GM18517 (cell line): ENCODE measurements at regions not wholly inside any gene's neighbourhood (a gene's known extent, or its start where the extent isn't known, plus 50 kb on each side); places are given as distances from the start of the nearest gene placed in this dataset.
A peak's percentile ranks its signal among the peaks of the same experiment; 100 is the strongest.
"Not testable (repeated sequence)": the region's sequence is repeated elsewhere in the genome, so short reads cannot be mapped to it uniquely, and the experiment has no call there.

Experiments used
- ATAC-seq: cut with Tn5 transposase; IDR thresholded peaks from one replicate; pipeline ENCODE4 v1.9.1; 2021; ENCODE audit warnings: mild to moderate bottlenecking, moderate library complexity; ENCODE audit not compliant: unreplicated experiment

DNA sequence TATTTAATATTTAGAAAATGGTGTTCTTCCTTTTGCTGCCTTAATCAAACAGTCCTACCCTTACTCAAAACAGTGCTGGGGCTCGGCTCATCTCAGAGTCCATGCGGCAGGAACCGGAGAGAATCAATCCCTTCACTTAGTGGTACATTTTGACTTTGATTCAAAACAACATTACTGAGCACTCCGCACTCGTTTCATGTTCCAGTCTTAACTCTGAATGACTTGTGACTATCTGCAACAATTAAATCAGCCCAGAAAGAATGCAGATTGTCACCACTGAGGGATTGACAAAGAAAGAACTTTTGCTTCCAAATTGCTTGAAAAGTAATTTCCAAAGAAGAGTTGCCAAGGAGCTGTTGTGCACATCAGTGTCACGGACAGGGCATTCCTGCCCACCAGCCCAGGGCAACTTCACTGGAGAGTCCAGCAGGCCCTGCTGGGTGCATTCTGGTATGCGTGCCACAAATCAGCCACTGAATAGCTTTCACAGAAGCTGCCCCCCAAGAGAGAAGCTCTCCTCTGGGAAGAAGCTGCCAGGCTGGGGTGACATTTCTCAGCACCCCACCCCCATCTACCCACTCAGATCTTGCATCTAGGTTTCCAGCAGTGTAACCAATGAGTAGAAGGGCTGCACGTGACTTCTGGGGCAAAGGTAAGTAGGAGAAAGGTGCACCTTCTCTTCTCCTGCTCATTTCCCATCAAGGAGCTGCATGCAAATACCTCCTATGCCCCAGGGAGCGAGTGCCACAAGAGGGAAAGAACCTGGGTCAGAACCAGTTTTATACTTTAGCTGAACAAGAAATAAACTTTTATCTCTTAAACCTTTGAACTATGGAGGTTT is 84.6 kb upstream of the ATP8B1 start:
- no peak for ATAC-seq

DNA sequence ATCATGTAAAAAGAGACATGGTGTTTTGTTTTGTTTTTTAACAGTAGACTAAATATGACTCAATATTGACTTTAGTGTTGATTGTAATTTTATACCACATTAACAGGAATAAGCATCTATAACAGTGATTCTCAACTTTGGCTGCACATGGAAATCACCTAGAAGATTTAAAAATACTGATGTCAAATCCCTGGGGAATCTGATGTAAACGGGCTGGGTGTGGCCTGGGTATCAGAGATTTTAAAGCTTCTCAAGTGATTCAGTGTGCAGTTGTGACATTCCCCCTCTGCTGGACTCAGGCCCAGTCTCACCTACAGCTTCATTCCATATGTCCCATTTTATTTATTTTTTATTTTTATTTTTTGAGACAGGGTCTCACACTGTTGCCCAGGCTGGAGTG is 82.8 kb upstream of the ATP8B1 start:
- no peak for ATAC-seq

DNA sequence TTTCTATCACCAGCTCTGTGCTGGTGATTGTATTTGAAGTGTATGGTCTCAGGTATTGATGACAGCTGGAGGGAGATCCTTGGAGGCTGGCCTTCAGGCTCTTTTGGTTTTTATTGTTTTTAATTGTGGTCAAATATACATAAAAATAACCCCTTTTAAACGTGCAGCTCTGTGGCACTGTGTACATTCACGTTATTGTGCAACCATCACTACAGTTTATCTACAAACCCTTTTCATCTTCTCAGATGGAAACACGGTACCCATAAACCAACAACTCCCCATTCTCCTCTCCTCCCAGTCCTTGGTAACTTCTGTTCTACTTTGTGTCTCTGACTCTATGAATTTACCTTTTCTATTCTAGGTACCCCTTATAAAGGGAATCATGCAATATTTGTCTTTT is 79.3 kb upstream of the ATP8B1 start:
- ATAC-seq, result no peak

DNA sequence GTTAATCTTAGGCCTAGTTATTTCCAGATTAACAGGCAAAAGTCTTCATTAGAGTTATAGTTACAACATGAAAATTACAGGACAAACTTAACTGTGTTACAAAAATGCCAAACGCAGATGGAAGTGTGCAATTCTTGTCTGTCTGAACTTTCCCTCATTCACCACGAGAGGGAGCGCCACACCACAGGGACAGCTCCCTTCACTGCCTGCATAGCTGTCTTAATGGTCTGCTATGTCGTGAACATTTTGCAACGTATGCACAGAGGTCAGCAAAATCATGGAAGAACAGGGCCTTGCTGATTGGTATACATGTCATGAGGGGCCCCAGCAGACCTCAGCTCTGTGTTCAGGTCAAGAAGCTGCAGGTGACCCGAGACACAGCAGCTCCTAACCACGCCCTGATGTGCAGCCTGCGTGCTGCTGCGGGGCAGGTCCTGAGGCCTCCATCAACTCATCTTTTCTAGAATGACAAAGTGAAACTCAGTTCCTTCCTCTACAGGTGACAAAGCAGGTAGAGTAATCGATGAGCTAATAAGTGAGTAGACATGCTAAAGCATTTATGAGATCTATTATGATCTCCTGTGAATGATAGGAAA is 78.8 kb upstream of the ATP8B1 start:
- peak; percentile 71 for ATAC-seq

DNA sequence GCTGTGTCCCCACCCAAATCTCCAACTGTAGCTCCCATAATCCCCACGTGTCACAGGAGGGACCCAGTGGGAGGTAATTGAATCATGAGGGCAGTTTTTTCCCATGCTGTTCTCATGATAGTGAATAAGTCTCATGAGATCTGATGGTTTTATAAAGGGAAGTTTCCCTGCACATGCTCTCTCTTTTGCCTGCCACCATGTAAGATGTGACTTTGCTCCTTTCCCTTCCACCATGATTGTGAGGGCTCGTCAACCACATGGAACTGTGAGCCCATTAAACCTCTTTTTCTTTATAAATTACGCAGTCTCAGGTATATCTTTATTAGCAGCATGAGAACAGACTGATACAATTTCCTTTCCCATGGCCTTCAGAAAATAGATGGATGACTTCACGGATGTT is 76.8 kb upstream of the ATP8B1 start:
- ATAC-seq, result not testable (repeated sequence)

DNA sequence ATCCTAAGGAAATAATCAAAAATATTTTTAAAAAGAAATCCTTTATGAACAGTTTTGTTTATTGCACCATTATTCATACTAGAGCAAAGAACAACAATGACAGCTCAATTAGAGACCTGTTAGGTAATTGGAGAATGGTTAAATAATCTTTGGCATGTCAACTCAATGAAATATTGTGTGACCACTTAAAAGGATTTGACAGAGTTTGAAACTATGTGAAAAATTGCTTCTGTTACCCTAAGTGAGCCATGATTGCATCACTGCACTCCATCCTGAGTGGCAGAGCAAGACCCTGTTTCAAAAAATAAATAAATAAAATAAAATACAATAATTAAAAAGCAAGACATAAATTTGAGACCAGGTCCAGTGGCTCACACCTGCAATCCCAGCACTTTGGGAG is 66.1 kb upstream of the ATP8B1 start:
- ATAC-seq, result no peak

DNA sequence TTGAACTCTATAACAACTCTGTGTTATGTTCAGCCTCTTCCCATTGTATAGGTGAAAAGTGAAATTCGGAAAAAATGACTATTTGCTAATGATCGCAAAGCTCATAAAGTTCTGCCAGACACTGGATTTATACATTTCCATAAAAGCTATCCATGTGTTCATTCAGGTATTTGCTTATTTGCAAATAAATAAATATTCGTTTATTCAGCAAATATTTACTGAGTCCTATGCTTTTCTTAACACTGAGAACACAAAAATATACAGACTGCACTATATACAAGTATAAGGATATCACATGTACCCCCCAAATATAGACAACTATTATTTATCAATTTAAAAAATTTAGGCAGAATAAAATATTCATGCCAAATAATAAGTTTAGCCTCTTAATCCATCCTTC is 63.2 kb upstream of the ATP8B1 start:
- ATAC-seq, result no peak

DNA sequence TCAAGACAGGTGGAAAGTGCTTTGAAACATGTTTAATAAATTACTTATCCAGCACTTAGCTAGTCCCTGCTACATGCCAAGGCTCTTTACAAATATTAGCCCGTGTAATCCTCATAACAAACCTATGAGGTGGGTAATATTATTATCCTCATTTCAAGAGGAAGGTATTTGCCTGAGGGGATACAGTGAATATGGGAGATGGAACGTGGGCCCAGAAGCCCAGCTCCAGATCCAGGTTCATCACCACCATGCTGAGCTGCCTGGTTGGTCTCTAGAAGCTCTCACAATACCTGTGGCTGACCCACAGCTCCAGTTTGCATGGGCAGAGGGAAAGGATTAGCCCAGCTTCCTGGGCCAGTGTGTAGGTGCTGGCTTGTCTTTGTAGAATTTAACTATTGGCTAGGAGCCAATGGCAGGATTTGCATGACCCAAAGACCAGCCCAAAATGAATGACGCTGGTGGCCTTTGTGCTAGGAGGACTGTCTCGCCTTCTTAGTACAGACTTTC is 61.6 kb upstream of the ATP8B1 start:
- ATAC-seq, result no peak

DNA sequence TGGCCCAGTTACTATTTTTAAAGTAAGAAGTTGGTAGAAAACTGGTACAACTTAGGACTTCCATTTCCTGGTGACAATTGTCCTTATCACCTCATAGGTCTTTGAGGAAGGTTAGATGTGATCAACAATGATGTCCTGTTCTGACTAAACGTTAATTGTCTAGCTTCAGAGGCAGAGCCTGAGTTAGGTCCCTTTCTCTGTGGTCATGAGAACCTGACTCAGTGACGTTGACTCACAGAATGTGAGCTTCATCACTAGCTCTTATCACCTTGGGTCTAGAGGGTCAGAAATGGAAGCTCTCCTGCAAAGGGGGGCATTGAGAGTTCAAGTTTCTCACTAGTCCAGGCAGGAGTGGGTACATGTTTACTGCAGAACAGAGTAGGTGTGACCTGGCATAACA is 60.6 kb upstream of the ATP8B1 start:
- no peak for ATAC-seq

DNA sequence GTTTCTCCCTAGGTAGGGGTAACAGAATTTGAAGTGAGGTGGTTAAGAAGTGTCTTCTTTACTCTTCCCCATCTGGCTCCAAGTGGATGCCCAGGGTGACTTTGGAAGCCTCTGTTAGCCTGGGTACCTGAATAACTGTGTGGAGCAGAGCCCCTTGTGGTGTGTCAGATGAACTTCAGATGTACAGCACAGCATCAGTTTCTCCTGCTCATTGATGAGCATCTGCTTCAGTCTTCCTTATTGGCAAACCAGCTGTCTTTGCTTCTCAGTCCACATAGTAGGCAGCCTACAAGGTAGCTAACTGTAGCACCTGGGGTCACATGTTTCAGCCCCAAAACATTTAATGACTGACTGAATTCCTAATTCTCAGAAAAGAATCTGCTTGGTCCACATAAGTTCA is 56.2 kb upstream of the ATP8B1 start:
- peak; percentile 64 for ATAC-seq

DNA sequence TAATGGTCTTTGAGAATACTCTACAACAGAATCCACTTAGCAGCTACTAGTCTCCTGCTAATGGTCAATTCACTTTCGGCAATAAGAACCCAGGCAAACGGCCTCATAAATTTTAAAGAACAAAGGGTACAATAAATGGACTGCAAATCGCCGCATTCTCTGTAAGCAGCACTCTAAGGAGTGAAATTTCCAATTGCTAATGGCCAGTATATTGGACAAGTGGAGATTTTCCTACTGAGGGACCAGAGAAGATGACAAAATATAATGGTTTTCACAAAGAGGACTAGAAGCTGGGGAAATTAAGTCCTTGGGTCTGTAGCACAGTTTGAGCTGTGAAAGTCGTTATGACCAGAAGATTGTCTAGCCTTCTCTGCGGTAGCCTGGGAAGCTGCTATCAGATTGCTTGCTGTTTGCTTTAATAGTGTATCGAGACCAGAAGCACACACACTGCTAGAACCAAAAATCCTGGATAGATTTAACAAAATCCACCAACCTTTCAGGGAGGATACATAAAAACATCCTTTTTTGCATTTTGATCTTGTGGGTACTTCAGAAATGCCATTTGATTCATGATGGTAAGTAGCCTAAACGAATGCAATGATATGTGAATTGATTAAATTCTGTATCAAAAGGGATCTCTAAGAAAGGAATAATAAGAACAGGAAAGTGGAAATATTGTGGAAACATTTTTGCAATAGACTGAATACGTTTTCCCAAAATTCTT is 53.6 kb upstream of the ATP8B1 start:
- ATAC-seq, result no peak

DNA sequence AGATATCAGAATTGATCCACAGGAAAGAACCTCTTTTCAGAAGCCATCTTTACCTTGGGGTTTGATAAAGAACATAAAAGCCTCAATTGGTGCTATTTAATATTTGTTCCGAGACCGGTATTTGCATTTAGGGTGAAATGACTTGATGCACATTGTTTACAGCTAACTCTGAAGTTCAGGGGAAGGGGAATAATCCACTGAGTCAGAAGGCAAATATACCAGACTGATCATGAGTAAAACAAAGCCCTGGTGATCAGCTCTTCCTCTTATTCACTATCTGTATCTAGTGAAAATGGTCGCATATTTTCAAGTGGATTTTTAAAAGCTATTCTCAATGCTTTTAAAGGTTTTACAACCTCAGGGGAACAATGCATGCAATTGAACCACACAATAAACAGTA is 53.0 kb upstream of the ATP8B1 start:
- no peak for ATAC-seq

DNA sequence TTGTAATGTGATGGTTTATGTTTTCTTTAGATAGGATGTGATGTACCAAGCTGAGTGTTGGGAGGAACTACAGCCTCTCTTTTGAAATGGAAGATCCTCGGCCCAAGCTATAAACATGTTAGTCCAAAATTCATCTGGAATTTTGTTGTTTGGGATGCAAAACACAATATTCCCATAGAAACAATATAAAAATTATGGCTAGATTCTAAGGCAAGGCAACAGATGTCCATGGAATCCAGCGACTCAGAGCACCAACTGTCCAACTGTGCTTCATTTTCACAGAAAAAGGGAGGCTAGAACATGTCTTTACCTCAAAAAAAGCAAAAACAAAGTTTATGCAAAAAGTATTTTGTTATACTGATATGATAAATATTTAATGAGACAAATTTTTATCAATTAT is 52.4 kb upstream of the ATP8B1 start:
- ATAC-seq, result no peak

DNA sequence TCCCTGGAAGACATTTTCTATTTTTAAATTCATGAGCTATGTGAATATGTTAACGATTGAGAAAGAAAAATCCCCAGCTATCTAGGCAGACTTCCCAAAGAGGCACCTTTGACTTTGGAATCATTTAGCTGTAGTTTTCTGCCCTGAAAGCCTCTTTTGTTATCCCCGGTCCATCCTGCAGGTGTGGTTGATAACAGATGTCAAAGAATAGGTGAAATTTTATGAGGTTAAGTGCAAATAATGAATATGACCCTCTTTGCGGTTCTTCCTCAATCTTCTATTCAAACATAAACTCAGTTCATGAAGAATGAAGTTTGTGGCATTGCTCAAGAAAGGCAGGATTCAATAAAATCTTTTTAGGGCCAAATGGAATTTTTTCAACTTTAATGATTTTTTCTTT is 51.6 kb upstream of the ATP8B1 start:
- ATAC-seq, result no peak

DNA sequence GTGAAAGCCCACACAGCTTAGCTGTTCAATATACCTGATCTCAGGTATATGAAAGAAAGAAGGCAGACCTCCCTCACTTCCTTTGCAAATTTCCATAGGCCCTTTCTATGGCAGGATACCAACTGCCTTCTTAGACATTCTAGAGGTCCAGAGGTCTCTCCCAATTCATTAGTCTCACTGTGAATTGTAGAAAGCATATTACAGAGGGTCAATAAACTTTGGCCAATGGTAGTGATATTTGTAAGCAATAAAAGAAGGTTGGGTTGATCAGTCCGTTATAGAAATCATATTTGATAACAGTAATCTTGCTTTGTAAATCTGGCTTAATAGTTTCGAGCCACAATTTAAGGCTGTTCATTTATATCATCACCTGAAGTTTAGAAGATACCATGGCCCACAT is 50.7 kb upstream of the ATP8B1 start:
- no peak for ATAC-seq

DNA sequence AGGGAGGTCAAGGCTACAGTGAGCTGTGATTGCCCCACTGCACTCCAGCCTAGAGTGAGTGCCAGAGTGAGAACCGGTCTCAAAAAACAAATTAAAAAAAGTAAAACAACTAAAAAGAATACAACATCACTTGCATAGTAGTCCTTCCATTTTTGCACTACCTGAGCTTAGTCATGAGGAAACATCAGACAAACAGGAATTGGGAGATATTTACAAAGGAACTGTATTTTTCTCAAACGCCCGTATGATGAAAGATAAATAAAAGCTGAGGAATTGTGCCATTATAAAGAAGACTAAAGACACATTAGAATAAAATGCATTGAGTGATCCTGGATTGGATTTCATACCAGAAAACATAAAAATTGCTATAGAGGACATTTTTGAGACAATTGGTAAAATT is 50.0 kb upstream of the ATP8B1 start:
- no peak for ATAC-seq
